GM23248 (cell line): ENCODE measurements at regions not wholly inside any gene's neighbourhood (a gene's known extent, or its start where the extent isn't known, plus 50 kb on each side); places are given as distances from the start of the nearest gene placed in this dataset.

ENCODE experiments used
- EZH2 ChIP-seq: fragments of 200-600 bp; sonication (generic); IDR thresholded peaks from 2 replicates; pipeline ENCODE4 v1.6.1; 2018; ENCODE audit warnings: antibody characterized with exemption, mild to moderate bottlenecking; ENCODE audit not compliant: insufficient read depth, poor library complexity, severe bottlenecking
- EZH2phosphoT487 ChIP-seq: fragments of 200-600 bp; sonication (generic); IDR thresholded peaks from 2 replicates; pipeline ENCODE4 v1.6.1; 2018; ENCODE audit warnings: antibody characterized with exemption, moderate library complexity, mild to moderate bottlenecking, low read depth; ENCODE audit not compliant: insufficient read depth

- TF ChIP-seq EZH2phosphoT487 = no peak
- no peak for TF ChIP-seq EZH2
These were observed 237.5 kb upstream of the ATP6AP2 start for GRCh38 chrX:40343319-40343718.
